OCI-LY3 (cell line): ENCODE measurements at regions not wholly inside any gene's neighbourhood (a gene's known extent, or its start where the extent isn't known, plus 50 kb on each side); places are given as distances from the start of the nearest gene placed in this dataset.
"Not testable (repeated sequence)": the region's sequence is repeated elsewhere in the genome, so short reads cannot be mapped to it uniquely, and the experiment has no call there.

Experiments
- H2AFZ ChIP-seq: fragments of 200-600, 300-600 bp; shearing (Covaris generic); 2 replicates; pipeline ENCODE4 v1.6.0; 2014; ENCODE audit warnings: antibody characterized with exemption, low read depth, low read length
- H3K27ac ChIP-seq: fragments of 200-600, 300-600 bp; sonication (generic); 2 replicates; pipeline ENCODE4 v1.5.1; 2014; ENCODE audit warnings: mild to moderate bottlenecking, low read length, moderate library complexity, mixed read lengths
- H3K27me3 ChIP-seq: fragments of 200-600, 300-600 bp; sonication (generic); 2 replicates; pipeline ENCODE4 v1.6.1; 2014; ENCODE audit warnings: low read depth, low read length, mixed read lengths
- H3K36me3 ChIP-seq: fragments of 200-600, 300-600 bp; sonication (generic); replicated peaks from 2 replicates; pipeline ENCODE3; 2014; ENCODE audit warnings: low read depth, low read length, mixed read lengths
- H3K4me1 ChIP-seq: fragments of 300-600, 200-600 bp; sonication (generic); 2 replicates; pipeline ENCODE4 v1.6.1; 2014; ENCODE audit warnings: low read length, mixed read lengths
- H3K4me2 ChIP-seq: fragments of 200-600, 300-600 bp; sonication (generic); 2 replicates; pipeline ENCODE4 v1.6.1; 2014; ENCODE audit warnings: low read length, mixed read lengths
- H3K4me3 ChIP-seq: fragments of 300-600, 200-600 bp; sonication (generic); 2 replicates; pipeline ENCODE4 v1.5.1; 2014; ENCODE audit warnings: antibody characterized with exemption, mild to moderate bottlenecking, low read length, moderate library complexity
- H3K79me2 ChIP-seq: fragments of 300-600, 200-600 bp; shearing (Covaris generic); 2 replicates; pipeline ENCODE4 v1.6.1; 2014; ENCODE audit warnings: mild to moderate bottlenecking, low read length, mixed read lengths
- H3K9ac ChIP-seq: fragments of 300-600, 200-600 bp; shearing (Covaris generic); 2 replicates; pipeline ENCODE4 v1.6.0; 2014; ENCODE audit warnings: mild to moderate bottlenecking, low read length, moderate library complexity
- H3K9me3 ChIP-seq: fragments of 200-600, 300-600 bp; shearing (Covaris generic); 2 replicates; pipeline ENCODE4 v1.6.1; 2014; ENCODE audit warnings: low read length, mixed read lengths; ENCODE audit not compliant: insufficient read depth
- H4K20me1 ChIP-seq: fragments of 200-600, 300-600 bp; sonication (generic); 2 replicates; pipeline ENCODE4 v1.6.1; 2016; ENCODE audit warnings: low read length, mixed read lengths; ENCODE audit not compliant: insufficient read depth
- EZH2phosphoT487 ChIP-seq: fragments of 200-600 bp; shearing (Covaris generic); IDR thresholded peaks from 2 replicates; pipeline ENCODE4 v1.6.1; 2018; ENCODE audit warnings: antibody characterized with exemption, mixed run types, low read depth
- TF ChIP-seq, protein P1 (sequence below): fragments of 200-600, 300-600 bp; sonication (generic); IDR thresholded peaks from 2 replicates; pipeline ENCODE4 v1.5.1; 2014; ENCODE audit warnings: antibody characterized with exemption, low read length, low read depth

DNA sequence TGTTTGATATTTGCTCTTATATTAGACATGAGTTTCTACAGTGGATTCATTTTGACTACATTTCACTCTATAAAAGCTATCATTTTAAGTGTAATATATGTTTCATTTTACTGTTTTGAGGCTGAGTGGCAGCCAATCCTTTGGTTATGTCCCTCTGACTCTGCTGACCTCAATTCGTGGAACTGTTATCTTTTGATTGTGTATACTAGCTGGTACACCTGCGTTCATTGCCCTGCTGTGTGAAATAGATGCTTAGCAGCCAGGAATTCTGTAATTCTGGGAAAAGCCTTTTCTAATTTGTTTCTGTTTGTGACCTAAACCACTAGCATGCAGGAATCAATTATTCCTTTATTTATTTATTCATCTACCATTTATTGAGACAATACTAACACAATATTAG, 269.4 kb upstream of the CT83 start:
- H3K36me3 ChIP-seq: no peaks in the 10 kb centered on the region

DNA sequence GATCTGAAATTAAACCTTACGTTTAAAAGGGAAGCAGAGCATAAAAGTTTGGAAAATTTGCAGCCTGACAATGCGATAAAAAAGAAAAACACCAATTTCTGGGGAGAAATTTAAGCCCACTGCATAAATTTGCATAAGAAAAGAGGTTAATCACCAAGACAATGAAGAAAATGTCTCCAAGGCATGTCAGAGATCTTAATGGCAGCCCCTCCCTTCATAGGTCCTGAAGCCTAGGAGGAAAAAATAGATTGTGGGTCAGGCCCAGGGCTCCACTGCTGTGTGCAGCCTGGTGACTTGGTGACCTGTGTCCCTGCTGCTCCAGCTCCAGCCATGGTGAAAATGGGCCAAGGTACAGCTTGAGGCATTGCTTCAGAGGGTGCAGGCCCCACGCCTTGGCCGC, 264.0 kb upstream of the CT83 start:
- no peaks in the 10 kb centered on the region for H3K36me3 ChIP-seq
- TF ChIP-seq, protein P1, sequence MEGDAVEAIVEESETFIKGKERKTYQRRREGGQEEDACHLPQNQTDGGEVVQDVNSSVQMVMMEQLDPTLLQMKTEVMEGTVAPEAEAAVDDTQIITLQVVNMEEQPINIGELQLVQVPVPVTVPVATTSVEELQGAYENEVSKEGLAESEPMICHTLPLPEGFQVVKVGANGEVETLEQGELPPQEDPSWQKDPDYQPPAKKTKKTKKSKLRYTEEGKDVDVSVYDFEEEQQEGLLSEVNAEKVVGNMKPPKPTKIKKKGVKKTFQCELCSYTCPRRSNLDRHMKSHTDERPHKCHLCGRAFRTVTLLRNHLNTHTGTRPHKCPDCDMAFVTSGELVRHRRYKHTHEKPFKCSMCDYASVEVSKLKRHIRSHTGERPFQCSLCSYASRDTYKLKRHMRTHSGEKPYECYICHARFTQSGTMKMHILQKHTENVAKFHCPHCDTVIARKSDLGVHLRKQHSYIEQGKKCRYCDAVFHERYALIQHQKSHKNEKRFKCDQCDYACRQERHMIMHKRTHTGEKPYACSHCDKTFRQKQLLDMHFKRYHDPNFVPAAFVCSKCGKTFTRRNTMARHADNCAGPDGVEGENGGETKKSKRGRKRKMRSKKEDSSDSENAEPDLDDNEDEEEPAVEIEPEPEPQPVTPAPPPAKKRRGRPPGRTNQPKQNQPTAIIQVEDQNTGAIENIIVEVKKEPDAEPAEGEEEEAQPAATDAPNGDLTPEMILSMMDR: no peak
- no peak for TF ChIP-seq EZH2phosphoT487
- no peaks in the 10 kb centered on the region for H4K20me1 ChIP-seq
- no peak overlapping the region for H3K27ac ChIP-seq
- H3K4me2 ChIP-seq: no peak overlapping the region
- no peaks in the 10 kb centered on the region for H3K27me3 ChIP-seq
- no peaks in the 10 kb centered on the region for H3K79me2 ChIP-seq
- H3K4me3 ChIP-seq: no peak overlapping the region
- no peaks in the 10 kb centered on the region for H3K9me3 ChIP-seq
- H3K4me1 ChIP-seq: no peaks in the 10 kb centered on the region
- no peak overlapping the region for H3K9ac ChIP-seq
- H2AFZ ChIP-seq: no peak overlapping the region

More for the DNA sequence above, 269.4 kb upstream of the CT83 start:
- Histone ChIP-seq H2AFZ (no peak overlapping the region), H3K4me1 (no peaks in the 10 kb centered on the region), H3K79me2 (no peaks in the 10 kb centered on the region), H3K27ac (no peak overlapping the region), H3K9me3 (no peaks in the 10 kb centered on the region), H3K4me3 (no peak overlapping the region), H3K27me3 (no peaks in the 10 kb centered on the region), H4K20me1 (no peaks in the 10 kb centered on the region), H3K9ac (no peak overlapping the region), H3K4me2 (no peak overlapping the region)
- TF ChIP-seq EZH2phosphoT487: no peak
- TF ChIP-seq, protein P1: no peak

DNA sequence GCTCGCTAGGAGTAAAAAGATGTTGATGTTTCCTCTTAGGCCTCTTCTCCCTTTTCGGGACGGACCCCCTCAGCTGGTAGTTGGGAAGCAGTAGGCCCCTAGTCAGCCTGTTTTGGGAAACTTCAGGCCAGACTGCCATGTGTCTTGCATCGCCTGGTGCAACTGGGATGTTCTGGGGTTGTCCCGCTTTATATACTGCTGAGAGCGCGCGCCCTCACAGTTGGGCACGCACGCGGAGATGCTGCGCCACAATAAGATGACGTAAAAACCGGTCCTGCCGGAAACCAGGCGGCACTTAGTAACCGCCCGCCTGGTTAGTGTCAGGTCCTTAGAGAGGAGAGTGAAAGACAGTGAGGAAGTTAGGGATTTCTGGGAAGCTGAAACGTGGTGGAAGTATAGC, 231.3 kb upstream of the CT83 start:
- Histone ChIP-seq H3K36me3 (no peaks in the 10 kb centered on the region), H3K27me3 (no peaks in the 10 kb centered on the region)

DNA sequence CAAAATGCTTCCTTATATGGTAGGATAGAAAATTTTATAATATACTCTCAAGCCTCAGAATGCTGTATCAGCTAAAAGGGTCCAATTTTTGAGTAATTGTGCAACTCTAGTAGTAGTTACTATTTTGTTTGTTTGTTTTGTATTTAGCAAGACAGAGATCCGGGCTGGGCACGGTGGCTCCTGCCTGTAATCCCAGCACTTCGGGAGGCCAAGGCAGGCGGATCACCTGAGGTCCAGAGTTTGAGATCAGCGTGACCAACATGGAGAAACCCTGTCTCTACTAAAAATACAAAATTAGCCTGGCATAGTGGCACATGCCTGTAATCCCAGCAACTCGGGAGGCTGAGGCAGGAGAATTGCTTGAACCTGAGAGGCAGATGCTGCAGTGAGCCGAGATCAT, 216.8 kb upstream of the CT83 start:
- not testable (repeated sequence) for H3K4me1 ChIP-seq, H3K79me2 ChIP-seq, H3K9ac ChIP-seq, H3K27ac ChIP-seq, H3K9me3 ChIP-seq, H2AFZ ChIP-seq, H3K4me3 ChIP-seq, H3K4me2 ChIP-seq, H3K36me3 ChIP-seq, H3K27me3 ChIP-seq, H4K20me1 ChIP-seq

More for the DNA sequence above, 231.3 kb upstream of the CT83 start:
- Histone ChIP-seq H3K9me3 (no peaks in the 10 kb centered on the region), H3K4me3 (no peak overlapping the region), H3K27ac (no peak overlapping the region), H4K20me1 (no peaks in the 10 kb centered on the region), H3K4me2 (no peak overlapping the region), H3K9ac (no peak overlapping the region), H3K79me2 (no peaks in the 10 kb centered on the region), H3K4me1 (no peaks in the 10 kb centered on the region), H2AFZ (no peak overlapping the region)
- TF ChIP-seq, protein P1: no peak
- no peak for TF ChIP-seq EZH2phosphoT487
